DOHH2 (cell line): ENCODE measurements at regions not wholly inside any gene's neighbourhood (a gene's known extent, or its start where the extent isn't known, plus 50 kb on each side); places are given as distances from the start of the nearest gene placed in this dataset.
A peak's percentile ranks its signal among the peaks of the same experiment; 100 is the strongest.

Experiments used
- H3F3A ChIP-seq: fragments of 200-600 bp; sonication (generic), shearing (Covaris generic); 2 replicates; pipeline ENCODE4 v1.6.0; 2016; ENCODE audit warnings: antibody characterized with exemption, mild to moderate bottlenecking; ENCODE audit not compliant: control insufficient read depth, insufficient read depth
- H3K27ac ChIP-seq: fragments of 200-600 bp; sonication (generic); 2 replicates; pipeline ENCODE4 v1.5.1; 2014; ENCODE audit warnings: low read depth, mild to moderate bottlenecking, low read length, moderate library complexity
- H3K27me3 ChIP-seq: fragments of 200-600 bp; sonication (generic); 2 replicates; pipeline ENCODE4 v1.6.1; 2014; ENCODE audit warnings: mild to moderate bottlenecking, low read length, mixed read lengths; ENCODE audit not compliant: control insufficient read depth
- H3K36me3 ChIP-seq: fragments of 200-600 bp; sonication (generic); 2 replicates; pipeline ENCODE4 v1.6.1; 2014; ENCODE audit warnings: mild to moderate bottlenecking, low read length, moderate library complexity, mixed read lengths; ENCODE audit not compliant: control insufficient read depth
- H3K4me1 ChIP-seq: fragments of 200-600 bp; sonication (generic); 2 replicates; pipeline ENCODE4 v1.6.1; 2014; ENCODE audit warnings: mild to moderate bottlenecking, low read length, mixed read lengths; ENCODE audit not compliant: control insufficient read depth
- H3K4me2 ChIP-seq: fragments of 200-600 bp; sonication (generic); 2 replicates; pipeline ENCODE4 v1.6.0; 2014; ENCODE audit warnings: mild to moderate bottlenecking, low read length, moderate library complexity
- H3K4me3 ChIP-seq: fragments of 200-600 bp; sonication (generic); 2 replicates; pipeline ENCODE4 v1.5.1; 2014; ENCODE audit warnings: mild to moderate bottlenecking, low read length, mixed read lengths
- H3K79me2 ChIP-seq: fragments of 200-600 bp; sonication (generic); 2 replicates; pipeline ENCODE4 v1.6.1; 2014; ENCODE audit warnings: mild to moderate bottlenecking, low read length, mixed read lengths; ENCODE audit not compliant: control insufficient read depth
- H3K9me2 ChIP-seq: fragments of 200-600 bp; sonication (generic); replicated peaks from 2 replicates; pipeline ENCODE4 v1.6.1; 2014; ENCODE audit warnings: mild to moderate bottlenecking, low read length, mixed read lengths; ENCODE audit not compliant: control insufficient read depth
- H3K9me3 ChIP-seq: fragments of 200-600 bp; sonication (generic); 2 replicates; pipeline ENCODE4 v1.6.1; 2014; ENCODE audit warnings: antibody characterized with exemption, low read length, mixed read lengths; ENCODE audit not compliant: control insufficient read depth, insufficient read depth
- H4K20me1 ChIP-seq: fragments of 200-600 bp; sonication (generic); 2 replicates; pipeline ENCODE4 v1.6.0; 2014; ENCODE audit warnings: low read depth, mild to moderate bottlenecking, antibody characterized with exemption, low read length, moderate library complexity; ENCODE audit not compliant: control insufficient read depth, insufficient read depth
- CTCF ChIP-seq: fragments of 200-600 bp; sonication (generic); IDR thresholded peaks from one replicate; pipeline ENCODE4 v1.5.1; 2014; ENCODE audit warnings: antibody characterized with exemption, mild to moderate bottlenecking, low read depth, low read length; ENCODE audit not compliant: poor library complexity, severe bottlenecking
- EZH2phosphoT487 ChIP-seq: fragments of 200-600 bp; sonication (generic); IDR thresholded peaks from 2 replicates; pipeline ENCODE4 v1.6.1; 2017; ENCODE audit warnings: borderline replicate concordance, mild to moderate bottlenecking, antibody characterized with exemption, low read length, moderate library complexity, mixed read lengths

- H3K9me2 ChIP-seq = no peaks in the 10 kb centered on the region
- no peaks in the 10 kb centered on the region for H3K36me3 ChIP-seq
- H3K27me3 ChIP-seq = no peaks in the 10 kb centered on the region
- peak; percentile 51 for TF ChIP-seq CTCF
- TF ChIP-seq EZH2phosphoT487 = no peak
- H4K20me1 ChIP-seq = no peaks in the 10 kb centered on the region
- H3K4me3 ChIP-seq = no peak overlapping the region
- no peaks in the 10 kb centered on the region for H3K4me1 ChIP-seq
- no peak overlapping the region for H3K27ac ChIP-seq
- H3K9me3 ChIP-seq = no peaks in the 10 kb centered on the region
- H3F3A ChIP-seq = no peaks in the 10 kb centered on the region
- no peak overlapping the region for H3K4me2 ChIP-seq
- H3K79me2 ChIP-seq = no peaks in the 10 kb centered on the region
Observed at GRCh38 chr3:75171630-75172230, 492.4 kb upstream of the FRG2C start.

- Histone ChIP-seq H3K4me3 (no peak overlapping the region), H3F3A (no peaks in the 10 kb centered on the region), H4K20me1 (no peaks in the 10 kb centered on the region), H3K9me2 (no peaks in the 10 kb centered on the region), H3K79me2 (no peaks in the 10 kb centered on the region), H3K27ac (no peak overlapping the region), H3K27me3 (no peaks in the 10 kb centered on the region), H3K9me3 (no peaks in the 10 kb centered on the region), H3K4me2 (no peak overlapping the region), H3K36me3 (no peaks in the 10 kb centered on the region), H3K4me1 (no peaks in the 10 kb centered on the region)
- TF ChIP-seq EZH2phosphoT487 (no peak), CTCF (no peak)
Observed at GRCh38 chr3:75176937-75177336, 487.2 kb upstream of the FRG2C start.

DNA sequence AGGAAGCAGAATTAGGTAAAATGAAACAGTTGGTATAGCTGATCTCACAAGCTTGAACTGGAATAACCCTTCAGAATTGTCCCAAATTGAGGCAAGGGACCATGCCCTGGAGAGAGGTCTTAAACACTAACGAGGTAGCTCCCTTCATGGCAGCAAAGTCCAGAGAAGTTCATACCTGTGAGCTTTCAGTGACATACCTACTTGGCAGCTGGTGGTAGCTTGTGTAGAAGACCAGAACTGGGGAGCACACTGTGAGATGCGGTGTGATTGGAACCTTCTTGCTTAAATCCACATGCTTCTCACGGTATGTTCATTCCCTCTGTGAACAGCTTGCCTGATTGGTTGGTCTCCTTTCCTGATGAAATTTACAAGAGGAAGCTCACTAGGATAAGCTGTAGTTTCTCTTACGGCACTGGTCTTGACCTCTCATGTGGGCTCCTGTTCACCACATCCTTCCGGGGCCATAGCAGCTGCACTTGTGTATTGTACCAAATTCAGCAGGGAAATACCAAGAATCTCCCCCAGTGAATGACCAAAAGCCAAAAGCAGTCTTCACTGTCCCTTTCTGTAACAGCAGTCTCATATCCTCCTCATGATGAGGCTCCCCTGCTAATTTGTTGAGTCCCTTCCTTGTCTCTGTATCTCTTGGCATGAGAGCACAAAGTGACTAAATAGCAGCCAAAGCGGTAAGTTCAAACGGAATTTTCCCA, 483.7 kb upstream of the FRG2C start:
- Histone ChIP-seq H3F3A (no peaks in the 10 kb centered on the region), H3K27ac (no peak overlapping the region), H3K36me3 (no peaks in the 10 kb centered on the region), H3K4me3 (no peak overlapping the region), H3K9me3 (no peaks in the 10 kb centered on the region), H3K27me3 (no peaks in the 10 kb centered on the region), H3K79me2 (no peaks in the 10 kb centered on the region), H3K4me1 (no peaks in the 10 kb centered on the region), H4K20me1 (no peaks in the 10 kb centered on the region), H3K9me2 (no peaks in the 10 kb centered on the region), H3K4me2 (no peak overlapping the region)
- TF ChIP-seq EZH2phosphoT487 (no peak), CTCF (no peak)
